Progenitor cell of endocrine pancreas (in vitro differentiated cells): ENCODE measurements at regions not wholly inside any gene's neighbourhood (a gene's known extent, or its start where the extent isn't known, plus 50 kb on each side); places are given as distances from the start of the nearest gene placed in this dataset.

Experiments
- DNase-seq: peaks from one replicate; pipeline ENCODE4 v3.0.0; 2021; ENCODE audit warnings: low spot score; ENCODE audit not compliant: unreplicated experiment
- H3K27ac Mint-ChIP-seq: 2 replicates; pipeline ENCODE4 v1.8.0; 2021; ENCODE audit warnings: mild to moderate bottlenecking, moderate library complexity, mixed read lengths
- H3K27me3 Mint-ChIP-seq: 2 replicates; pipeline ENCODE4 v1.8.0; 2021; ENCODE audit warnings: mixed read lengths
- H3K36me3 Mint-ChIP-seq: 2 replicates; pipeline ENCODE4 v1.8.0; 2022; ENCODE audit warnings: mixed read lengths; ENCODE audit not compliant: insufficient read depth
- H3K4me1 Mint-ChIP-seq: 2 replicates; pipeline ENCODE4 v1.8.0; 2021; ENCODE audit warnings: low read depth, mixed read lengths
- H3K4me3 Mint-ChIP-seq: 2 replicates; pipeline ENCODE4 v1.8.0; 2021; ENCODE audit warnings: low read depth, mild to moderate bottlenecking, moderate library complexity, mixed read lengths
- H3K9me3 Mint-ChIP-seq: 2 replicates; pipeline ENCODE4 v1.8.0; 2021; ENCODE audit warnings: low read depth, mixed read lengths
- CTCF ChIP-seq: fragments of 200-600 bp; sonication (generic); IDR thresholded peaks from one replicate; pipeline ENCODE4 v1.5.0; 2021; ENCODE audit warnings: antibody characterized with exemption, mild to moderate bottlenecking; ENCODE audit not compliant: unreplicated experiment

GRCh38 chr7:20514364-20514763, 101.1 kb upstream of the ABCB5 start:
- TF ChIP-seq CTCF = no peak
- Mint-ChIP-seq H3K4me1 (peaks cover 5% of the 10 kb centered on the region), H3K27ac (no peak overlapping the region), H3K27me3 (no peaks in the 10 kb centered on the region), H3K4me3 (no peak overlapping the region), H3K9me3 (no peaks in the 10 kb centered on the region), H3K36me3 (no peaks in the 10 kb centered on the region)
- no peak for DNase-seq

GRCh38 chr7:20519645-20520044, 95.8 kb upstream of the ABCB5 start:
- Mint-ChIP-seq H3K27ac (no peak overlapping the region), H3K4me3 (no peak overlapping the region), H3K27me3 (no peaks in the 10 kb centered on the region), H3K36me3 (no peaks in the 10 kb centered on the region), H3K9me3 (no peaks in the 10 kb centered on the region), H3K4me1 (peaks cover 2% of the 10 kb centered on the region)
- TF ChIP-seq CTCF = no peak
- no peak for DNase-seq

GRCh38 chr7:20520530-20520929, 94.9 kb upstream of the ABCB5 start:
- Mint-ChIP-seq H3K27me3 (no peaks in the 10 kb centered on the region), H3K36me3 (no peaks in the 10 kb centered on the region), H3K4me1 (peaks cover 2% of the 10 kb centered on the region), H3K4me3 (no peak overlapping the region), H3K27ac (no peak overlapping the region), H3K9me3 (no peaks in the 10 kb centered on the region)
- TF ChIP-seq CTCF = no peak
- no peak for DNase-seq

- Mint-ChIP-seq H3K36me3 (no peaks in the 10 kb centered on the region), H3K9me3 (no peaks in the 10 kb centered on the region), H3K27me3 (no peaks in the 10 kb centered on the region), H3K4me1 (peaks cover 2% of the 10 kb centered on the region), H3K4me3 (no peak overlapping the region), H3K27ac (no peak overlapping the region)
- no peak for DNase-seq
- TF ChIP-seq CTCF = no peak
Measured at GRCh38 chr7:20521243-20521642, 94.2 kb upstream of the ABCB5 start.

GRCh38 chr7:20529260-20529659, 86.2 kb upstream of the ABCB5 start:
- H3K27ac Mint-ChIP-seq = no peak overlapping the region
- no peaks in the 10 kb centered on the region for H3K36me3 Mint-ChIP-seq
- no peaks in the 10 kb centered on the region for H3K27me3 Mint-ChIP-seq
- H3K4me1 Mint-ChIP-seq = no peaks in the 10 kb centered on the region
- no peak for DNase-seq
- no peak overlapping the region for H3K4me3 Mint-ChIP-seq
- H3K9me3 Mint-ChIP-seq = peaks cover 10% of the 10 kb centered on the region
- TF ChIP-seq CTCF = no peak
